Glutamatergic neuron (in vitro differentiated cells): ENCODE measurements at regions not wholly inside any gene's neighbourhood (a gene's known extent, or its start where the extent isn't known, plus 50 kb on each side); places are given as distances from the start of the nearest gene placed in this dataset.

ENCODE experiments used
- DNase-seq: peaks from one replicate; pipeline ENCODE4 v3.0.0; 2022
- H3K27ac Mint-ChIP-seq: one replicate; pipeline ENCODE4 v1.8.0; 2020; ENCODE audit warnings: mild to moderate bottlenecking, mixed read lengths, inconsistent platforms; ENCODE audit not compliant: unreplicated experiment
- H3K27me3 Mint-ChIP-seq: one replicate; pipeline ENCODE4 v1.8.0; 2020; ENCODE audit warnings: mild to moderate bottlenecking, moderate library complexity, mixed read lengths, inconsistent platforms; ENCODE audit not compliant: unreplicated experiment
- H3K36me3 Mint-ChIP-seq: one replicate; pipeline ENCODE4 v1.8.0; 2020; ENCODE audit warnings: mild to moderate bottlenecking, mixed read lengths, inconsistent platforms; ENCODE audit not compliant: unreplicated experiment
- H3K4me1 Mint-ChIP-seq: one replicate; pipeline ENCODE4 v1.8.0; 2020; ENCODE audit warnings: mild to moderate bottlenecking, low read depth, mixed read lengths, inconsistent platforms; ENCODE audit not compliant: unreplicated experiment
- H3K4me3 Mint-ChIP-seq: one replicate; pipeline ENCODE4 v1.8.0; 2020; ENCODE audit warnings: mild to moderate bottlenecking, mixed read lengths, inconsistent platforms; ENCODE audit not compliant: unreplicated experiment
- H3K9me3 Mint-ChIP-seq: one replicate; pipeline ENCODE4 v1.8.0; 2020; ENCODE audit warnings: mild to moderate bottlenecking, moderate library complexity, mixed read lengths, inconsistent platforms; ENCODE audit not compliant: unreplicated experiment
- TF ChIP-seq, protein P1 (sequence below): fragments of 200-600 bp; sonication (generic); IDR thresholded peaks from one replicate; pipeline ENCODE4 v1.5.0; 2021; ENCODE audit not compliant: partially characterized antibody, unreplicated experiment

DNA sequence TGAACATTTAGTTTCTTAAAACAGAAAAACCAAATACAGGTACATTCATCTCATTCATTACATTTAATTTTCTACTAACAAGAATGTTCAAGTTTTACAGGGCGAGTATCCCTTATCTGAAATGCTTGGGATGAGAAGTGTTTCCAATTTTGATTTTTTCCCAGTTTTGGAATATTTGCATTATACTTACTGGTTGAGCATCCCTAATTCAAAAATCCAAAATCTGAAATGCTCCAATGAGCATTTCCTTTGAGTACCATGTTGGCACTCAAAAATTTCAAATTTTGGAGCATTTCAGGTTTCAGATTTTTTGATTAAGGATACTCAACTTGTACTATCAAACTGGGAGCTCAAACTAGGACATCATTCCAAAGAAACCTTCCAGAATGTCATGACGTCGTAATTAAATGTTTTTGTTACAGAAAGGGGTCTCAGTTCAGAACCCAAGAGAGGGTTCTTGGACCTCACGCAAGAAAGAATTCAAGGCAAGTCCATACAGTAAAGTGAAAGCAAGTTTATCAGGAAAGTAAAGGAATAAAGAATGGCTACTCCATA lies 90.8 kb upstream of the PIK3CG start:
- Mint-ChIP-seq H3K27me3 (no peaks in the 10 kb centered on the region), H3K9me3 (no peaks in the 10 kb centered on the region), H3K36me3 (no peaks in the 10 kb centered on the region), H3K4me1 (no peaks in the 10 kb centered on the region), H3K4me3 (no peak overlapping the region), H3K27ac (no peak overlapping the region)
- no peak for DNase-seq
- TF ChIP-seq, protein P1, sequence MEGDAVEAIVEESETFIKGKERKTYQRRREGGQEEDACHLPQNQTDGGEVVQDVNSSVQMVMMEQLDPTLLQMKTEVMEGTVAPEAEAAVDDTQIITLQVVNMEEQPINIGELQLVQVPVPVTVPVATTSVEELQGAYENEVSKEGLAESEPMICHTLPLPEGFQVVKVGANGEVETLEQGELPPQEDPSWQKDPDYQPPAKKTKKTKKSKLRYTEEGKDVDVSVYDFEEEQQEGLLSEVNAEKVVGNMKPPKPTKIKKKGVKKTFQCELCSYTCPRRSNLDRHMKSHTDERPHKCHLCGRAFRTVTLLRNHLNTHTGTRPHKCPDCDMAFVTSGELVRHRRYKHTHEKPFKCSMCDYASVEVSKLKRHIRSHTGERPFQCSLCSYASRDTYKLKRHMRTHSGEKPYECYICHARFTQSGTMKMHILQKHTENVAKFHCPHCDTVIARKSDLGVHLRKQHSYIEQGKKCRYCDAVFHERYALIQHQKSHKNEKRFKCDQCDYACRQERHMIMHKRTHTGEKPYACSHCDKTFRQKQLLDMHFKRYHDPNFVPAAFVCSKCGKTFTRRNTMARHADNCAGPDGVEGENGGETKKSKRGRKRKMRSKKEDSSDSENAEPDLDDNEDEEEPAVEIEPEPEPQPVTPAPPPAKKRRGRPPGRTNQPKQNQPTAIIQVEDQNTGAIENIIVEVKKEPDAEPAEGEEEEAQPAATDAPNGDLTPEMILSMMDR = no peak

DNA sequence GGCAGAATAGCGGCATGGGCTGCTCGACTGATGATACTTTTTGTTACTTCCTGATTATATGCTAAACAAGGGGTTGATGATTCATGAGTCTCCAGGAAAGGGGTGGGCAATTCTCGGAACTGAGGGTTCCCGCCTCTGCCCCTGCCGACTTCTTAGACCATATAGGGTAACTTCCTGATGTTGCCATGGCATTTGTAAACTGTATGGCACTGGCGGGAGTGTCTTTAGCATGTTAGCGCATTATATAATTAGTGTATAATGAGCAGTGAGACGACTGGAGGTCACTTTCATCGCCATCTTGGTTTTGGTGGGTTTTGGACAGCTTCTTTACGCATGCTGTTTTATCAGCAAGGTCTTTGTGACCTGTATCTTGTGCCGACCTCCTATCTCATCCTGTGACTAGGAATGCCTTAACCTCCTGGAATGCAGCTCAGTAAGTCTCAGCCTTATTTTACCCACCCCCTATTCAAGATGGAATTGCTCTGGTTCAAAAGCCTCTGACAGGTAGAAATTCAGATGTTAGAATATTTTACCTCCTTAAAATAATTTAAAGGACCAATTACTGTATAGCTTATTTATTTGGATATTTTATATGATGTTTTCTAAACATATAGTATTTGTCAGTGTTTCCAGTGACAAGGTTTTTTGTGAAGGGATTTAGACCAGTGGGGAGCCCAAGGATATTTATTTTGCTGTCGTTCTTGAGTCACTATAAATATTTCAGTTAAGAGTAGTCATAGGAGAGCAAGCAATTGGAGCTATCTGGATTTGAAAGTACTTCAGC lies 90.1 kb upstream of the PIK3CG start:
- TF ChIP-seq, protein P1 = no peak
- H3K4me1 Mint-ChIP-seq = no peaks in the 10 kb centered on the region
- H3K4me3 Mint-ChIP-seq = no peak overlapping the region
- H3K9me3 Mint-ChIP-seq = no peaks in the 10 kb centered on the region
- no peak overlapping the region for H3K27ac Mint-ChIP-seq
- no peaks in the 10 kb centered on the region for H3K36me3 Mint-ChIP-seq
- no peak for DNase-seq
- H3K27me3 Mint-ChIP-seq = no peaks in the 10 kb centered on the region

DNA sequence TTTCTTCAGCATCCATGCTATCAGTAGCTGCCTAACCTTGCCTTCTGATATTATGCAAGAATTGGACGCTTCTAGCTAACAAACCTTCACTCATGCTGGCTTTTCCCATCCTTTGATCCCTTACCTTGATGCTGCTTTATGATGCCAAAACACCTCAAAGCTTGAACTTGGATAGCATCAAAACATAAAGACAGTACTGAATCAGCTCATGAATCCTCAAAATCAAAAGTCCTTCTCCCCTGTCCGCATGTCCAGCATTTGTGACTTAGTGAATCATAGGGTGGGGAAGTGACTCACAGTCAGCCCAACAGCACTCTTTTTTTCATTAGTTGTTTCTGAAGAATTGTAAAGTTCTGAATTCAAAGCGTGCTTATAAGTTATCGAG lies 89.5 kb upstream of the PIK3CG start:
- Mint-ChIP-seq H3K27me3 (no peaks in the 10 kb centered on the region), H3K36me3 (no peaks in the 10 kb centered on the region), H3K27ac (no peak overlapping the region), H3K9me3 (peaks cover 1% of the 10 kb centered on the region), H3K4me1 (no peaks in the 10 kb centered on the region), H3K4me3 (no peak overlapping the region)
- TF ChIP-seq, protein P1 = no peak
- DNase-seq = no peak

DNA sequence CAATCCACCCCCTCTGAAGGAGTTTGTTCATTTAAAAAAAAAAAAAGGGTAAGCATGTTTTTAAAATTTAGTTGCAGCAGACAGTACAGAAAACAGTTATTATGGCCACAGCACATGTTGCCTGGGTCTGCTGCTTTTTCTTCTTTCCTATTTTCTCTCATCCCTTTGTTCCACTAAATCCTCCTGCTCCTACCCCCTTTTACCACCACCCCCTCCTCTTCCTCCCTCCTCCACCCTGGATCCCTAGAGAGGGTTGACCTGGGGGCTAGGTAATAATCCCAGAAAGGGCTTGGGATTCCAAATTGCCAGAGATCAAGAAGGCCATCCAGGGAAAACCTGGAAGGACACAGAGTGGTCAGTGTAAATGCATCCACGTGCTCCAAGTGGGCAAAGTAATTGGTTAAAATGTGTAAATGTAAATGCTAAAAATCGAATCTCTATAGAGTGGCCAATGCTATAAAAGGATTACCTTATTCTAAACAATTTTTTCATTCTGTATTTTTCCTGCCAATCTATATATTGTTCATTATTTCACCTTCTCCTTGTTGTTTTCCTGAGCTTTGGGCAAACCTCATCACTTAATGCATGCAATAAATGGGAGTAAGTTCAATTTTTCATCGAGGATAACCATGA lies 89.0 kb upstream of the PIK3CG start:
- no peaks in the 10 kb centered on the region for H3K36me3 Mint-ChIP-seq
- no peak overlapping the region for H3K27ac Mint-ChIP-seq

More for the DNA sequence above, 89.0 kb upstream of the PIK3CG start:
- no peak for DNase-seq
- Mint-ChIP-seq H3K4me1 (no peaks in the 10 kb centered on the region), H3K27me3 (no peaks in the 10 kb centered on the region), H3K4me3 (no peak overlapping the region), H3K9me3 (peaks cover 1% of the 10 kb centered on the region)
- TF ChIP-seq, protein P1 = no peak
